AG04449 (cell line): ENCODE measurements at regions not wholly inside any gene's neighbourhood (a gene's known extent, or its start where the extent isn't known, plus 50 kb on each side); places are given as distances from the start of the nearest gene placed in this dataset.

ENCODE experiments used
- CTCF ChIA-PET: fragments of 350-600 bp; formaldehyde crosslinking; extraction: SDS; loops from one replicate; lab custom pipeline; 2021; ENCODE audit warnings: antibody characterized with exemption; lab: Yijun Ruan, JAX
- POLR2A ChIA-PET: fragments of 400-600, 350-600 bp; formaldehyde crosslinking; extraction: SDS; loops from one replicate; lab custom pipeline; 2020; ENCODE audit warnings: antibody characterized with exemption, inconsistent platforms; lab: Yijun Ruan, JAX
- DNase-seq: peaks from one replicate; pipeline ENCODE4 v3.0.0-alpha.2; 2010; ENCODE audit warnings: low read depth, low spot score
- H3K4me3 ChIP-seq: 2 replicates; pipeline ENCODE4 v1.5.1; 2011; ENCODE audit warnings: low read depth, mild to moderate bottlenecking, control low read depth, low read length
- CTCF ChIP-seq: IDR thresholded peaks from one replicate; pipeline ENCODE4 v1.5.1; 2011; ENCODE audit warnings: mild to moderate bottlenecking, moderate library complexity, low read length, control low read depth, inconsistent platforms; ENCODE audit not compliant: insufficient read depth; ENCODE audit errors: missing control alignments

GRCh38 chr10:91006752-91007346 lies 86.0 kb upstream of the ANKRD1 start:
- DNase-seq, result no peak
- H3K4me3 ChIP-seq, result no peak overlapping the region
- POLR2A ChIA-PET, result no interaction called here

GRCh38 chr10:91007655-91008054 lies 86.8 kb upstream of the ANKRD1 start:
- no peak for TF ChIP-seq CTCF
- CTCF ChIA-PET, result interaction anchor here (1.1 to 7.2 kb wide), 6 partner anchors 9 to 243 kb away, joined by 3 to 99 read pairs (median 6); no protein-coding TSS in a partner anchor
- H3K4me3 ChIP-seq, result no peak overlapping the region
- POLR2A ChIA-PET, result no interaction called here
- no peak for DNase-seq

More at GRCh38 chr10:91006752-91007346, 86.0 kb upstream of the ANKRD1 start:
- CTCF ChIA-PET, result interaction anchor here (0.6 to 7.2 kb wide), 36 partner anchors 10 to 343 kb away, joined by 3 to 99 read pairs (median 6); no protein-coding TSS in a partner anchor
- TF ChIP-seq CTCF, result no peak

- H3K4me3 ChIP-seq, result no peak overlapping the region
- no peak for DNase-seq
- no peak for TF ChIP-seq CTCF
- POLR2A ChIA-PET, result no interaction called here
- CTCF ChIA-PET, result interaction anchor here (1.5 to 2.7 kb wide), 5 partner anchors 10 to 248 kb away, joined by 3 to 13 read pairs (median 5); no protein-coding TSS in a partner anchor
Measured at GRCh38 chr10:91009121-91009520, 88.2 kb upstream of the ANKRD1 start.

- CTCF ChIA-PET, result interaction anchor here (1.3 to 2.7 kb wide), 3 partner anchors 9 to 100 kb away, joined by 3 to 13 read pairs (median 5); no protein-coding TSS in a partner anchor
- H3K4me3 ChIP-seq, result no peak overlapping the region
- POLR2A ChIA-PET, result no interaction called here
- no peak for TF ChIP-seq CTCF
- DNase-seq, result no peak
Measured at GRCh38 chr10:91010952-91011351, 90.1 kb upstream of the ANKRD1 start.

GRCh38 chr10:91012502-91012901 lies 91.6 kb upstream of the ANKRD1 start:
- CTCF ChIA-PET, result interaction anchor here (0.9 to 9.7 kb wide), 2 partner anchors 8 to 13 kb away, joined by 3 to 76 read pairs; no protein-coding TSS in a partner anchor
- DNase-seq, result no peak
- no peak for TF ChIP-seq CTCF
- no peak overlapping the region for H3K4me3 ChIP-seq
- POLR2A ChIA-PET, result no interaction called here

- H3K4me3 ChIP-seq, result no peak overlapping the region
- ChIA-PET CTCF (interaction anchor here (9.7 kb wide), 1 partner anchor 10 kb away, joined by 76 read pairs; no protein-coding TSS in a partner anchor), POLR2A (no interaction called here)
- TF ChIP-seq CTCF, result no peak
- no peak for DNase-seq
Measured at GRCh38 chr10:91013985-91014384, 93.1 kb upstream of the ANKRD1 start.
